PFSK-1 (cell line): ENCODE measurements at regions not wholly inside any gene's neighbourhood (a gene's known extent, or its start where the extent isn't known, plus 50 kb on each side); places are given as distances from the start of the nearest gene placed in this dataset.

Experiments
- FOXP2 ChIP-seq: optimal IDR thresholded peaks from 2 replicates; pipeline ENCODE3; 2011; ENCODE audit warnings: borderline replicate concordance, control low read depth, inconsistent platforms; ENCODE audit not compliant: insufficient read depth; ENCODE audit errors: extremely low read length, extremely low read depth
- POLR2AphosphoS5 ChIP-seq: IDR thresholded peaks from 2 replicates; pipeline ENCODE4 v1.6.1; 2012; ENCODE audit warnings: low read depth, mild to moderate bottlenecking, control low read depth, low read length, moderate library complexity
- SIN3A ChIP-seq: IDR thresholded peaks from 2 replicates; pipeline ENCODE4 v1.6.1; 2012; ENCODE audit warnings: mild to moderate bottlenecking, low read length, moderate library complexity, borderline replicate concordance; ENCODE audit not compliant: insufficient read depth
- TAF1 ChIP-seq: IDR thresholded peaks from 2 replicates; pipeline ENCODE4 v1.6.1; 2012; ENCODE audit warnings: low read length, control low read depth, borderline replicate concordance; ENCODE audit not compliant: insufficient read depth
- TF ChIP-seq, protein P1 (sequence below), 2 experiments: IDR thresholded peaks; 2 replicates each; pipeline versions ENCODE4 v1.6.1 to v1.8.0; 2011 to 2012; ENCODE audit warnings: low read depth in 2 of 2, low read length in 2 of 2, control low read depth in 1 of 2, inconsistent platforms in 1 of 2, mild to moderate bottlenecking in 1 of 2, moderate library complexity in 1 of 2; ENCODE audit not compliant: insufficient read depth in 1 of 2

DNA sequence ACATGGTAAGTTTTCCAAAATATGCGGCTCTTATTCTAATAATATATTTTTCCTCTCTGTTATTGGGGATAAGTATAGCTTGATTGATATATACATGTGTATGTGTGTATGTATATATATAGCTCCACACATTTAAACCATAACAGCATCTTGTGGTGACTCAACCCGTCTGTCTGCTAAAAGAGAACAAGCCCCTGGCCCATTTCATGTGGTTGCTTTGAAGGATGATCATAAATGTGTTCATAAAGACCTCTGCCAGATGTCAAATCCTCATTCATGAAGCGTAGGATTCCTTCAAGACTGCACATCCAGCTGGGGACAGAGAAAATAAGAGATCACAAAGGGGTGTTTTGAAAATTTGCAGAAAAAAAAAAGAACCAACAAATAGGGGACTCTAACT, 79.3 kb downstream of the RHOB start:
- TF ChIP-seq TAF1 (no peak), POLR2AphosphoS5 (no peak), SIN3A (no peak), FOXP2 (no peak)
- TF ChIP-seq, protein P1, sequence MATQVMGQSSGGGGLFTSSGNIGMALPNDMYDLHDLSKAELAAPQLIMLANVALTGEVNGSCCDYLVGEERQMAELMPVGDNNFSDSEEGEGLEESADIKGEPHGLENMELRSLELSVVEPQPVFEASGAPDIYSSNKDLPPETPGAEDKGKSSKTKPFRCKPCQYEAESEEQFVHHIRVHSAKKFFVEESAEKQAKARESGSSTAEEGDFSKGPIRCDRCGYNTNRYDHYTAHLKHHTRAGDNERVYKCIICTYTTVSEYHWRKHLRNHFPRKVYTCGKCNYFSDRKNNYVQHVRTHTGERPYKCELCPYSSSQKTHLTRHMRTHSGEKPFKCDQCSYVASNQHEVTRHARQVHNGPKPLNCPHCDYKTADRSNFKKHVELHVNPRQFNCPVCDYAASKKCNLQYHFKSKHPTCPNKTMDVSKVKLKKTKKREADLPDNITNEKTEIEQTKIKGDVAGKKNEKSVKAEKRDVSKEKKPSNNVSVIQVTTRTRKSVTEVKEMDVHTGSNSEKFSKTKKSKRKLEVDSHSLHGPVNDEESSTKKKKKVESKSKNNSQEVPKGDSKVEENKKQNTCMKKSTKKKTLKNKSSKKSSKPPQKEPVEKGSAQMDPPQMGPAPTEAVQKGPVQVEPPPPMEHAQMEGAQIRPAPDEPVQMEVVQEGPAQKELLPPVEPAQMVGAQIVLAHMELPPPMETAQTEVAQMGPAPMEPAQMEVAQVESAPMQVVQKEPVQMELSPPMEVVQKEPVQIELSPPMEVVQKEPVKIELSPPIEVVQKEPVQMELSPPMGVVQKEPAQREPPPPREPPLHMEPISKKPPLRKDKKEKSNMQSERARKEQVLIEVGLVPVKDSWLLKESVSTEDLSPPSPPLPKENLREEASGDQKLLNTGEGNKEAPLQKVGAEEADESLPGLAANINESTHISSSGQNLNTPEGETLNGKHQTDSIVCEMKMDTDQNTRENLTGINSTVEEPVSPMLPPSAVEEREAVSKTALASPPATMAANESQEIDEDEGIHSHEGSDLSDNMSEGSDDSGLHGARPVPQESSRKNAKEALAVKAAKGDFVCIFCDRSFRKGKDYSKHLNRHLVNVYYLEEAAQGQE (IDR thresholded peaks at IDR 0.05; ENCODE audit: insufficient read depth in 1 of 2, low read depth in 2 of 2, low read length in 2 of 2) = no peak
